Lower lobe of right lung (tissue), 2 donors: ENCODE measurements at regions not wholly inside any gene's neighbourhood (a gene's known extent, or its start where the extent isn't known, plus 50 kb on each side); places are given as distances from the start of the nearest gene placed in this dataset.
"Not testable (repeated sequence)": the region's sequence is repeated elsewhere in the genome, so short reads cannot be mapped to it uniquely, and the experiment has no call there.

ENCODE experiments used
- ATAC-seq, 2 donors: fragments of 200-7000 bp; cut with Tn5 transposase; one replicate each; pipeline ENCODE4 v1.9.1; 2020 to 2022; ENCODE audit warnings: mild to moderate bottlenecking in 2 of 2, moderate library complexity in 2 of 2
- DNase-seq: peaks from one replicate; pipeline ENCODE4 v3.0.0-alpha.2; 2020
- H3K27ac ChIP-seq: fragments of 200-600 bp; one replicate; pipeline ENCODE4 v1.8.0; 2022
- H3K27me3 ChIP-seq: fragments of 200-600 bp; one replicate; pipeline ENCODE4 v1.8.0; 2022; ENCODE audit warnings: low read depth
- H3K36me3 ChIP-seq: fragments of 200-600 bp; one replicate; pipeline ENCODE4 v1.8.0; 2022; ENCODE audit warnings: mild to moderate bottlenecking
- H3K4me1 ChIP-seq: fragments of 200-600 bp; one replicate; pipeline ENCODE4 v1.8.0; 2022
- H3K4me3 ChIP-seq: fragments of 200-600 bp; one replicate; pipeline ENCODE4 v1.8.0; 2022; ENCODE audit warnings: mild to moderate bottlenecking
- H3K9me3 ChIP-seq: fragments of 200-600 bp; one replicate; pipeline ENCODE4 v1.8.0; 2022
- CTCF ChIP-seq: fragments of 200-600 bp; IDR thresholded peaks from one replicate; pipeline ENCODE4 v1.8.0; 2022; ENCODE audit warnings: antibody characterized with exemption, mild to moderate bottlenecking
- intact Hi-C: fragments of 100-400 bp; cut with DNase I; formaldehyde crosslinking; loops from one replicate; pipeline ENCODE4 v1.11.0; 2022
- donor health status: DM: no; HTN: yes; CAD: no; lungs with severe emphysema.

GRCh38 chr6:50961611-50962010 lies 142.9 kb downstream of the TFAP2B start:
- Histone ChIP-seq H3K9me3 (no peaks in the 10 kb centered on the region), H3K27ac (no peak overlapping the region), H3K4me1 (no peaks in the 10 kb centered on the region), H3K4me3 (no peak overlapping the region), H3K36me3 (no peaks in the 10 kb centered on the region), H3K27me3 (no peaks in the 10 kb centered on the region)
- no peak for TF ChIP-seq CTCF
- intact Hi-C loops: no loop called here
- no peak for ATAC-seq
- DNase-seq: no peak

DNA sequence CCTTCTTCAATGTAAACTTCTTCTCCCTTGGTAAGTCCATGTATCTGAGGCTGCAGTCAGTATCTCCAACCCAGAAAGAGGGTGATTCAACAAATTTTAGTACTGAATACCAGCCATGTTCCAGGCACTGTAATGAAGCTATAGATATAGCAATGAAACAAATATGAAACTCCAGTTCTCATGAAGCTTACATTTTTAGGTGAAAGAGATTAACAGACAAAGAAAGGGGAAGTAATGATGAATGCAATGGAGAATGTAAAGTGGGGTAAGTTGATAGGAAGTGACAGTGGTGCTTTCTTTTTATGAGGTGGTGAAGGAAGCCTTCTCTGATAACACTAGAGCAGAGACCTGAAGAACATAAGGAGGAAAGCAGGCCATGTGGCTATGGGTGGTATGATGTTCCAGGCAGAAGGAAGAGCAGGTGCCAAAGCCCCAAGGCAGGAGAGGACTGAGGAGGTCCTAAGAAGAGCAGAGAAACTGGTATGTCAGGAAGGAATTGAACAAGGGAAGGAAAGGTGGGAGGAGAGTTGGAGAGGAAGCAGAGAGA lies 143.6 kb downstream of the TFAP2B start:
- Histone ChIP-seq H3K9me3 (no peaks in the 10 kb centered on the region), H3K4me3 (no peak overlapping the region), H3K27me3 (no peaks in the 10 kb centered on the region), H3K27ac (no peak overlapping the region), H3K36me3 (no peaks in the 10 kb centered on the region), H3K4me1 (no peaks in the 10 kb centered on the region)
- ATAC-seq (no peak), DNase-seq (no peak)
- no peak for TF ChIP-seq CTCF
- intact Hi-C loops: no loop called here

- no peaks in the 10 kb centered on the region for H3K9me3 ChIP-seq
- no peaks in the 10 kb centered on the region for H3K27me3 ChIP-seq
- intact Hi-C loops: no loop called here
- no peak overlapping the region for H3K4me3 ChIP-seq
- DNase-seq: no peak
- no peak for TF ChIP-seq CTCF
- H3K27ac ChIP-seq: no peak overlapping the region
- no peaks in the 10 kb centered on the region for H3K36me3 ChIP-seq
- H3K4me1 ChIP-seq: no peaks in the 10 kb centered on the region
- ATAC-seq: no peak
Observed at GRCh38 chr6:50963952-50964351, 145.3 kb downstream of the TFAP2B start.

DNA sequence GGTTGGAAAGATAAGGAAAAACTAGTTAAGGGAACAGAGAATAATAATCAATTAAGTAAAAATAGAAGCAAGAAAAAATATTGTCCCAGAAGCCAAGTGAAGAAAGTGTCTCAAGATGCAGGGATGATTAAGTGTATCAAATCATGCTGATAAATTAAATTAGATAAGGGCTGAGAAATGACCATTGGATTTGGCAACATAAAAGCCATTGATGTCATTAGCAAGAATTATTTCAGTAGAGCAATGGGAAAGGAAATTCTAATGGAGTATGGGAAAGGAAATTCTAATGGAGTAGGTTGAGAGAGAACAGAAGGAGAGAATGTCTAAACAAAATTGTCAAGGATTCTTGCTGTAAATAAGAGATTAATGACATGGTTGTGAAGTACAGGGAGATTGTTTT lies 146.8 kb downstream of the TFAP2B start:
- intact Hi-C loops: no loop called here
- H3K4me3 ChIP-seq: no peak overlapping the region
- no peak for ATAC-seq
- H3K27me3 ChIP-seq: no peaks in the 10 kb centered on the region
- no peak for DNase-seq
- no peaks in the 10 kb centered on the region for H3K9me3 ChIP-seq
- H3K4me1 ChIP-seq: no peaks in the 10 kb centered on the region
- TF ChIP-seq CTCF: no peak
- H3K27ac ChIP-seq: no peak overlapping the region
- no peaks in the 10 kb centered on the region for H3K36me3 ChIP-seq

- no peak overlapping the region for H3K27ac ChIP-seq
- TF ChIP-seq CTCF: no peak
- no peaks in the 10 kb centered on the region for H3K36me3 ChIP-seq
- ATAC-seq: no peak
- H3K9me3 ChIP-seq: no peaks in the 10 kb centered on the region
- no peaks in the 10 kb centered on the region for H3K4me1 ChIP-seq
- intact Hi-C loops: no loop called here
- no peak for DNase-seq
- no peak overlapping the region for H3K4me3 ChIP-seq
- no peaks in the 10 kb centered on the region for H3K27me3 ChIP-seq
Observed at GRCh38 chr6:50966532-50966931, 147.9 kb downstream of the TFAP2B start.

GRCh38 chr6:50966986-50967385 lies 148.3 kb downstream of the TFAP2B start:
- Histone ChIP-seq H3K27me3 (no peaks in the 10 kb centered on the region), H3K9me3 (no peaks in the 10 kb centered on the region), H3K4me1 (no peaks in the 10 kb centered on the region), H3K36me3 (no peaks in the 10 kb centered on the region), H3K27ac (no peak overlapping the region), H3K4me3 (no peak overlapping the region)
- no peak for TF ChIP-seq CTCF
- intact Hi-C loops: no loop called here
- ATAC-seq (no peak), DNase-seq (no peak)

- not testable (repeated sequence) for ATAC-seq
Observed at GRCh38 chr6:50968246-50968645, 149.6 kb downstream of the TFAP2B start.

More at GRCh38 chr6:50968246-50968645, 149.6 kb downstream of the TFAP2B start:
- intact Hi-C loops, H3K27me3 ChIP-seq, H3K4me1 ChIP-seq, H3K4me3 ChIP-seq, H3K9me3 ChIP-seq, H3K36me3 ChIP-seq, H3K27ac ChIP-seq, DNase-seq: not testable (repeated sequence)
